ENCODE measurements at regions not wholly inside any gene's neighbourhood (a gene's known extent, or its start where the extent isn't known, plus 50 kb on each side); places are given as distances from the start of the nearest gene placed in this dataset.
"Not testable (repeated sequence)": the region's sequence is repeated elsewhere in the genome, so short reads cannot be mapped to it uniquely, and the experiment has no call there.

- DNase-seq (ENCODE audit: low read depth), result no peak
Measured at GRCh38 chr22:48507595-48508350, 1319.9 kb downstream of the BRD1 start.

- DNase-seq (ENCODE audit: low read depth), result no peak
Measured at GRCh38 chr22:48507171-48507570, 1320.5 kb downstream of the BRD1 start.

- DNase-seq (ENCODE audit: low read depth), result no peak
Measured at GRCh38 chr22:48506506-48507145, 1321.0 kb downstream of the BRD1 start.

- DNase-seq (ENCODE audit: low read depth), result no peak
Measured at GRCh38 chr22:48505891-48506290, 1321.8 kb downstream of the BRD1 start.

- DNase-seq (ENCODE audit: low read depth), result no peak
Measured at GRCh38 chr22:48504519-48505140, 1323.0 kb downstream of the BRD1 start.

- DNase-seq (ENCODE audit: low read depth), result no peak
Measured at GRCh38 chr22:48503876-48504275, 1323.8 kb downstream of the BRD1 start.

GRCh38 chr22:48503035-48503625 lies 1324.5 kb downstream of the BRD1 start:
- DNase-seq (ENCODE audit: low read depth), result no peak

GRCh38 chr22:48501231-48501750 lies 1326.4 kb downstream of the BRD1 start:
- DNase-seq (ENCODE audit: low read depth), result no peak

GRCh38 chr22:48500471-48501230 lies 1327.0 kb downstream of the BRD1 start:
- DNase-seq (ENCODE audit: low read depth), result no peak

- DNase-seq (ENCODE audit: low read depth), result no peak
Measured at GRCh38 chr22:48499456-48500425, 1327.9 kb downstream of the BRD1 start.

- no peak for DNase-seq (ENCODE audit: low read depth)
Measured at GRCh38 chr22:48498526-48499331, 1328.9 kb downstream of the BRD1 start.

- DNase-seq (ENCODE audit: low read depth), result not testable (repeated sequence)
Measured at GRCh38 chr22:48497743-48498520, 1329.7 kb downstream of the BRD1 start.

GRCh38 chr22:48496987-48497650 lies 1330.6 kb downstream of the BRD1 start:
- DNase-seq (ENCODE audit: low read depth), result no peak

GRCh38 chr22:48496226-48496845 lies 1331.3 kb downstream of the BRD1 start:
- no peak for DNase-seq (ENCODE audit: low read depth)

- DNase-seq (ENCODE audit: low read depth), result no peak
Measured at GRCh38 chr22:48495751-48496080, 1332.0 kb downstream of the BRD1 start.

GRCh38 chr22:48494968-48495750 lies 1332.5 kb downstream of the BRD1 start:
- no peak for DNase-seq (ENCODE audit: low read depth)

GRCh38 chr22:48494256-48494967 lies 1333.3 kb downstream of the BRD1 start:
- no peak for DNase-seq (ENCODE audit: low read depth)
